ENCODE measurements at regions not wholly inside any gene's neighbourhood (a gene's known extent, or its start where the extent isn't known, plus 50 kb on each side); places are given as distances from the start of the nearest gene placed in this dataset.
"Not testable (repeated sequence)": the region's sequence is repeated elsewhere in the genome, so short reads cannot be mapped to it uniquely, and the experiment has no call there.

- not testable (repeated sequence) for DNase-seq (ENCODE audit: low spot score)
Measured at GRCh38 chr4:52522093-52522492, 137.0 kb downstream of the USP46 start.

- no peak for DNase-seq (ENCODE audit: low spot score)
Measured at GRCh38 chr4:52529983-52530382, 129.1 kb downstream of the USP46 start.

GRCh38 chr4:52535793-52536192 lies 123.3 kb downstream of the USP46 start:
- no peak for DNase-seq (ENCODE audit: low spot score)
